B cell (primary cell): ENCODE measurements at regions not wholly inside any gene's neighbourhood (a gene's known extent, or its start where the extent isn't known, plus 50 kb on each side); places are given as distances from the start of the nearest gene placed in this dataset.

ENCODE experiments used
- ATAC-seq: fragments of 200-7000 bp; cut with Tn5 transposase; one replicate; pipeline ENCODE4 v1.10.0; 2021; ENCODE audit warnings: low read depth, mild to moderate bottlenecking, moderate number of reproducible peaks, moderate library complexity
- CTCF ChIA-PET: fragments of 350-600 bp; sonication (Branson Sonifier 250); formaldehyde crosslinking; loops from one replicate; lab custom pipeline; 2021; ENCODE audit warnings: antibody characterized with exemption, inconsistent platforms; lab: Charles Lee
- POLR2A ChIA-PET: fragments of 350-600 bp; sonication (Branson Sonifier 250); formaldehyde crosslinking; loops from one replicate; lab custom pipeline; 2021; ENCODE audit warnings: antibody characterized with exemption; lab: Charles Lee
- DNase-seq: peaks from one replicate; pipeline ENCODE4 v3.0.0; 2013
- H2AFZ ChIP-seq: 2 replicates; pipeline ENCODE4 v1.6.1; 2012; ENCODE audit warnings: mild to moderate bottlenecking, low read depth, low read length; ENCODE audit not compliant: insufficient read depth, poor library complexity, severe bottlenecking
- H3K27ac ChIP-seq, 2 donors: 1 replicate in 1 of 2; 2 replicates in 1 of 2; pipeline ENCODE4 v1.5.1; 2012 to 2013; ENCODE audit warnings: low read length in 2 of 2, mild to moderate bottlenecking in 2 of 2, moderate library complexity in 1 of 2
- H3K27me3 ChIP-seq, 4 experiments: fragments of 200-600 bp in 1 of 4; sonication (generic) in 1 of 4; replicated peaks in 1 of 4; 1 replicate in 2 of 4; 2 replicates in 2 of 4; pipeline versions ENCODE4 v1.6.1 to v1.7.0; 2013 to 2016; ENCODE audit warnings: low read length in 3 of 4, mild to moderate bottlenecking in 2 of 4, mixed read lengths in 1 of 4, moderate library complexity in 1 of 4; ENCODE audit not compliant: insufficient read depth in 4 of 4, control insufficient read depth in 3 of 4; ENCODE audit errors: control extremely low read depth in 1 of 4
- H3K36me3 ChIP-seq, 2 experiments: replicated peaks in 1 of 2; 1 replicate in 1 of 2; 2 replicates in 1 of 2; pipeline versions ENCODE4 v1.6.1 to v1.7.1; 2013; ENCODE audit warnings: low read length in 1 of 2; ENCODE audit not compliant: insufficient read depth in 2 of 2, control insufficient read depth in 1 of 2; ENCODE audit errors: control extremely low read depth in 1 of 2, extremely low read depth in 1 of 2
- H3K4me1 ChIP-seq, 2 donors: fragments of 200-600 bp in 1 of 2; sonication (generic) in 1 of 2; 1 replicate in 1 of 2; 2 replicates in 1 of 2; pipeline versions ENCODE4 v1.5.1 to v1.6.1; 2013 to 2017; ENCODE audit warnings: low read length in 2 of 2; ENCODE audit not compliant: control insufficient read depth in 2 of 2, insufficient read depth in 2 of 2
- H3K4me2 ChIP-seq: replicated peaks from 2 replicates; pipeline ENCODE3; 2012; ENCODE audit warnings: mild to moderate bottlenecking, low read depth, low read length; ENCODE audit not compliant: poor library complexity, severe bottlenecking
- H3K4me3 ChIP-seq, 5 experiments: fragments of 200-600 bp in 1 of 5; sonication (generic) in 1 of 5; 1 replicate in 3 of 5; 2 replicates in 2 of 5; pipeline versions ENCODE4 v1.5.1 to v1.7.0; 2011 to 2016; ENCODE audit warnings: low read length in 4 of 5, mild to moderate bottlenecking in 4 of 5, low read depth in 2 of 5, control low read depth in 1 of 5, moderate library complexity in 1 of 5; ENCODE audit not compliant: insufficient read depth in 1 of 5; ENCODE audit errors: control extremely low read depth in 1 of 5, extremely low read depth in 1 of 5
- H3K79me2 ChIP-seq: fragments of 200-600 bp; sonication (generic); one replicate; pipeline ENCODE4 v1.6.0; 2016; ENCODE audit warnings: low read length; ENCODE audit not compliant: control insufficient read depth, insufficient read depth
- H3K9ac ChIP-seq: fragments of 200-600 bp; sonication (generic); 2 replicates; pipeline ENCODE4 v1.6.1; 2017; ENCODE audit warnings: mild to moderate bottlenecking, low read length, moderate library complexity
- H3K9me3 ChIP-seq, 3 donors: one replicate each; pipeline versions ENCODE4 v1.6.1 to v1.7.1; 2013; ENCODE audit warnings: low read length in 2 of 3; ENCODE audit not compliant: control insufficient read depth in 2 of 3, insufficient read depth in 1 of 3; ENCODE audit errors: control extremely low read depth in 1 of 3
- H4K20me1 ChIP-seq: 2 replicates; pipeline ENCODE4 v1.6.0; 2012; ENCODE audit warnings: mild to moderate bottlenecking, low read length; ENCODE audit not compliant: insufficient read depth, control insufficient read depth, poor library complexity, severe bottlenecking
- H3K27ac Mint-ChIP-seq: one replicate; pipeline ENCODE4 v1.8.0; 2021; ENCODE audit warnings: mixed read lengths
- H3K27me3 Mint-ChIP-seq: one replicate; pipeline ENCODE4 v1.8.0; 2021; ENCODE audit warnings: mixed read lengths
- H3K4me1 Mint-ChIP-seq: one replicate; pipeline ENCODE4 v1.8.0; 2021; ENCODE audit warnings: mixed read lengths
- H3K4me3 Mint-ChIP-seq: one replicate; pipeline ENCODE4 v1.8.0; 2021; ENCODE audit warnings: mixed read lengths
- H3K9me3 Mint-ChIP-seq: one replicate; pipeline ENCODE4 v1.8.0; 2022; ENCODE audit warnings: mixed read lengths; ENCODE audit not compliant: insufficient read depth
- CTCF ChIP-seq: fragments of 200-600 bp; IDR thresholded peaks from one replicate; pipeline ENCODE4 v1.8.0; 2022; ENCODE audit warnings: antibody characterized with exemption, mild to moderate bottlenecking
- EZH2 ChIP-seq: IDR thresholded peaks from 2 replicates; pipeline ENCODE4 v1.6.1; 2012; ENCODE audit warnings: borderline replicate concordance, low read depth, mild to moderate bottlenecking, moderate library complexity, low read length; ENCODE audit not compliant: insufficient read depth, poor library complexity, severe bottlenecking
- WGBS: methylation state at CpG from one replicate; pipeline ENCODE4 v1.1.5; 2013; ENCODE audit warnings: missing lambda C conversion rate; ENCODE audit not compliant: insufficient coverage; 5-methylcytosine and 5-hydroxymethylcytosine counted together
- intact Hi-C: fragments of 100-400 bp; cut with micrococcal nuclease; formaldehyde crosslinking; loops from one replicate; pipeline ENCODE4 v1.10.0; 2022

GRCh38 chr21:38937844-38938243 is 132.1 kb downstream of the ETS2 start:
- Mint-ChIP-seq H3K4me3 (no peak overlapping the region), H3K9me3 (no peaks in the 10 kb centered on the region), H3K4me1 (no peaks in the 10 kb centered on the region), H3K27ac (no peak overlapping the region), H3K27me3 (peaks cover 3% of the 10 kb centered on the region)
- ATAC-seq (no peak), DNase-seq (no peak)
- Histone ChIP-seq H3K36me3 (no peaks in the 10 kb centered on the region), H4K20me1 (no peaks in the 10 kb centered on the region), H3K9me3 (no peaks in the 10 kb centered on the region), H3K9ac (no peak overlapping the region), H3K4me3 (no peak overlapping the region), H3K27ac (no peak overlapping the region), H3K4me2 (no peak overlapping the region), H2AFZ (no peak overlapping the region), H3K27me3 (no peaks in the 10 kb centered on the region), H3K79me2 (no peaks in the 10 kb centered on the region), H3K4me1 (no peaks in the 10 kb centered on the region)
- 83% methylated on average over 3 of the region's 3 CpGs for whole genome bisulfite sequencing
- TF ChIP-seq EZH2 (no peak), CTCF (no peak)
- POLR2A ChIA-PET: no interaction called here
- CTCF ChIA-PET: no interaction called here
- intact Hi-C loops: no loop called here

DNA sequence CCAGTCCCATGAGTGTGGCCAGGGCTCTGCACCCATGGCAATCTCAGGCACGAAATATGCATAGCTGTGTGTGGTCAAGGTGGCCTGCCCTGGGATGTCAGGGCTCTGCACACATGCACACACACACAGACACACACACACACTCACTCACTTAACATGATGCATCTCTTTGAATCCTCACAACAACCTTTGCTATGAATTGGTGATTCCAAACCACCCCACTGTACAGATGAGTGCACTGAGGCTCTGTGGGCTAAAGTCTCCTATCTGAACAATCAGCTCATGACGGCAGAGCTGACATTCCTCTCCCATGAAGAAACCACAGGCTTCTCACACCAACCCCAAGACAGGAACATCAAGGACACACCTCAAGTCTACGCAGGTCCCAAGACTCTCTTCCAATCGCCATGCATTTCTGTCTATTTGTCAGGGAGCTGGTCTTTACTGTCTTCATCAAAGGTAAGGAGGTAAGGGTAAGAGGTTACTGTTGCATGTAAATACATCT is 131.6 kb downstream of the ETS2 start:
- H3K9me3 ChIP-seq: no peaks in the 10 kb centered on the region
- H3K4me3 Mint-ChIP-seq: no peak overlapping the region
- H3K79me2 ChIP-seq: no peaks in the 10 kb centered on the region
- POLR2A ChIA-PET: no interaction called here
- H3K36me3 ChIP-seq: no peaks in the 10 kb centered on the region
- no peak for DNase-seq
- H3K9me3 Mint-ChIP-seq: no peaks in the 10 kb centered on the region
- H3K4me3 ChIP-seq: no peak overlapping the region
- CTCF ChIA-PET: no interaction called here
- ATAC-seq: no peak
- TF ChIP-seq EZH2 (no peak), CTCF (no peak)
- H3K4me1 Mint-ChIP-seq: no peaks in the 10 kb centered on the region
- no peak overlapping the region for H3K27ac ChIP-seq
- H3K9ac ChIP-seq: no peak overlapping the region
- intact Hi-C loops: no loop called here
- H3K27ac Mint-ChIP-seq: no peak overlapping the region
- H3K4me2 ChIP-seq: no peak overlapping the region
- H2AFZ ChIP-seq: no peak overlapping the region
- H3K27me3 ChIP-seq: no peaks in the 10 kb centered on the region
- H3K4me1 ChIP-seq: no peaks in the 10 kb centered on the region
- no peaks in the 10 kb centered on the region for H4K20me1 ChIP-seq
- peaks cover 3% of the 10 kb centered on the region for H3K27me3 Mint-ChIP-seq
- 80% methylated on average over 2 of the region's 4 CpGs for WGBS
